IMR-90 (cell line): ENCODE measurements at regions not wholly inside any gene's neighbourhood (a gene's known extent, or its start where the extent isn't known, plus 50 kb on each side); places are given as distances from the start of the nearest gene placed in this dataset.

Source experiments
- ATAC-seq: fragments of 200-7000 bp; cut with Tn5 transposase; 2 replicates; pipeline ENCODE4 v1.9.1; 2020; ENCODE audit warnings: low read depth, mild to moderate bottlenecking, moderate library complexity
- BruUV-seq: library from RNA; stranded (reverse); fragments of 400-500 nt; replicated peaks from 2 replicates; lab custom pipeline; 2021; lab: Mats Ljungman, UMichigan
- CTCF ChIA-PET: fragments of 300-600 bp; formaldehyde crosslinking; extraction: SDS; loops from one replicate; lab custom pipeline; 2021; ENCODE audit warnings: antibody characterized with exemption; lab: Yijun Ruan, JAX
- POLR2A ChIA-PET: fragments of 300-600 bp; sonication (Branson Sonifier 250); formaldehyde crosslinking; loops from one replicate; lab custom pipeline; 2022; ENCODE audit warnings: antibody characterized with exemption; ENCODE audit not compliant: unreplicated experiment; lab: Charles Lee
- DNase-seq: peaks from one replicate; pipeline ENCODE4 v3.0.0; 2013
- H2AFZ ChIP-seq: replicated peaks from 2 replicates; pipeline ENCODE3; 2013; ENCODE audit warnings: low read length, mild to moderate bottlenecking; ENCODE audit not compliant: poor library complexity
- H2AK5ac ChIP-seq: 2 replicates; pipeline ENCODE4 v1.6.1; 2013; ENCODE audit warnings: low read depth, low read length, inconsistent platforms
- H2AK9ac ChIP-seq: replicated peaks from 2 replicates; pipeline ENCODE3; 2013; ENCODE audit warnings: mild to moderate bottlenecking, low read depth, low read length, moderate library complexity; ENCODE audit not compliant: poor library complexity
- H2BK120ac ChIP-seq: 2 replicates; pipeline ENCODE4 v1.6.1; 2013; ENCODE audit warnings: low read depth, low read length, inconsistent platforms
- H2BK15ac ChIP-seq: 3 replicates; pipeline ENCODE4 v1.6.1; 2013; ENCODE audit warnings: low read depth, low read length, inconsistent platforms
- H2BK20ac ChIP-seq: 2 replicates; pipeline ENCODE4 v1.6.1; 2013; ENCODE audit warnings: low read depth, mild to moderate bottlenecking, inconsistent platforms, low read length, moderate library complexity
- H2BK5ac ChIP-seq: 2 replicates; pipeline ENCODE4 v1.6.1; 2013; ENCODE audit warnings: mild to moderate bottlenecking, low read depth, low read length, inconsistent platforms; ENCODE audit not compliant: poor library complexity, severe bottlenecking
- H3K14ac ChIP-seq: replicated peaks from 2 replicates; pipeline ENCODE4 v1.6.1; 2013; ENCODE audit warnings: low read depth, low read length, inconsistent platforms
- H3K18ac ChIP-seq: 2 replicates; pipeline ENCODE4 v1.6.1; 2013; ENCODE audit warnings: low read depth, low read length, control low read depth
- H3K23ac ChIP-seq: 2 replicates; pipeline ENCODE4 v1.6.1; 2013; ENCODE audit warnings: low read depth, low read length, inconsistent platforms
- H3K27ac ChIP-seq: 2 replicates; pipeline ENCODE4 v1.5.1; 2013; ENCODE audit warnings: mild to moderate bottlenecking, control low read depth, low read length; ENCODE audit not compliant: insufficient read depth
- H3K27me3 ChIP-seq: 2 replicates; pipeline ENCODE4 v1.6.1; 2013; ENCODE audit warnings: low read length; ENCODE audit not compliant: control insufficient read depth, insufficient read depth
- H3K36me3 ChIP-seq: 2 replicates; pipeline ENCODE4 v1.6.1; 2013; ENCODE audit warnings: low read length, mixed read lengths; ENCODE audit not compliant: control insufficient read depth, insufficient read depth
- H3K4ac ChIP-seq: 2 replicates; pipeline ENCODE4 v1.6.1; 2013; ENCODE audit warnings: low read depth, low read length, inconsistent platforms
- H3K4me1 ChIP-seq: 2 replicates; pipeline ENCODE4 v1.6.1; 2013; ENCODE audit warnings: low read length, mixed read lengths; ENCODE audit not compliant: control insufficient read depth, insufficient read depth
- H3K4me2 ChIP-seq: 2 replicates; pipeline ENCODE4 v1.6.1; 2013; ENCODE audit warnings: low read depth, mild to moderate bottlenecking, control low read depth, low read length, moderate library complexity
- H3K4me3 ChIP-seq: 2 replicates; pipeline ENCODE4 v1.5.1; 2013; ENCODE audit warnings: low read depth, mild to moderate bottlenecking, control low read depth, low read length, moderate library complexity; ENCODE audit not compliant: insufficient read depth
- H3K56ac ChIP-seq: 2 replicates; pipeline ENCODE4 v1.6.1; 2013; ENCODE audit warnings: low read length, inconsistent platforms; ENCODE audit not compliant: insufficient read depth; ENCODE audit errors: extremely low read depth
- H3K79me1 ChIP-seq, 2 experiments: 2 replicates each; pipeline ENCODE4 v1.6.1; 2013; ENCODE audit warnings: low read length in 2 of 2, inconsistent platforms in 1 of 2, low read depth in 1 of 2
- H3K9ac ChIP-seq: 2 replicates; pipeline ENCODE4 v1.6.1; 2013; ENCODE audit warnings: low read depth, low read length, control low read depth
- H3K9me1 ChIP-seq: 2 replicates; pipeline ENCODE4 v1.6.1; 2013; ENCODE audit warnings: low read length, inconsistent platforms; ENCODE audit not compliant: insufficient read depth
- H3K9me3 ChIP-seq: 2 replicates; pipeline ENCODE4 v1.6.1; 2013; ENCODE audit warnings: low read length; ENCODE audit not compliant: control insufficient read depth, insufficient read depth
- H4K20me1 ChIP-seq: 2 replicates; pipeline ENCODE4 v1.6.1; 2013; ENCODE audit warnings: low read length, inconsistent platforms; ENCODE audit not compliant: insufficient read depth
- H4K5ac ChIP-seq: 2 replicates; pipeline ENCODE4 v1.6.1; 2013; ENCODE audit warnings: mild to moderate bottlenecking, low read depth, low read length, control low read depth
- H4K8ac ChIP-seq, 2 experiments: 2 replicates each; pipeline ENCODE4 v1.6.1; 2013; ENCODE audit warnings: low read depth in 2 of 2, low read length in 2 of 2, control low read depth in 1 of 2, inconsistent platforms in 1 of 2
- H4K91ac ChIP-seq: 2 replicates; pipeline ENCODE4 v1.6.1; 2013; ENCODE audit warnings: low read depth, low read length, inconsistent platforms; ENCODE audit not compliant: insufficient read depth
- BHLHE40 ChIP-seq: fragments of 150-350 bp; IDR thresholded peaks from 2 replicates; pipeline ENCODE4 v1.6.1; 2016; ENCODE audit warnings: mild to moderate bottlenecking, low read depth, low read length
- CHD1 ChIP-seq: IDR thresholded peaks from 2 replicates; pipeline ENCODE4 v1.6.1; 2012; ENCODE audit warnings: low read depth, low read length, improper control_type of control experiment
- FOS ChIP-seq: fragments of 150-350 bp; IDR thresholded peaks from 2 replicates; pipeline ENCODE4 v1.6.1; 2016; ENCODE audit warnings: low read depth, low read length
- MAFK ChIP-seq: IDR thresholded peaks from 2 replicates; pipeline ENCODE4 v1.6.1; 2012; ENCODE audit warnings: low read depth, low read length, improper control_type of control experiment
- RAD21 ChIP-seq: IDR thresholded peaks from 2 replicates; pipeline ENCODE4 v1.6.1; 2012; ENCODE audit warnings: low read length, improper control_type of control experiment
- RCOR1 ChIP-seq: IDR thresholded peaks from 2 replicates; pipeline ENCODE4 v1.6.1; 2012; ENCODE audit warnings: mild to moderate bottlenecking, low read length, improper control_type of control experiment; ENCODE audit not compliant: insufficient replicate concordance
- SMC3 ChIP-seq: fragments of 150-350 bp; IDR thresholded peaks from 2 replicates; pipeline ENCODE4 v1.6.1; 2016; ENCODE audit warnings: low read depth, mild to moderate bottlenecking, antibody characterized with exemption, low read length, moderate library complexity
- WGBS, 2 experiments: methylation state at CpG; one replicate each; pipeline versions ENCODE4 v1.1.5 to v1.1.7; 2013; ENCODE audit warnings: missing lambda C conversion rate in 2 of 2; ENCODE audit not compliant: insufficient read length in 1 of 2; ENCODE audit errors: extremely low coverage in 2 of 2; 5-methylcytosine and 5-hydroxymethylcytosine counted together
- dilution Hi-C: fragments of 300-500 bp; cut with HindIII; formaldehyde crosslinking; loops from one replicate; pipeline ENCODE4 v1.14.3; 2018; ENCODE audit warnings: low sequenced_read_pairs; ENCODE audit not compliant: unreplicated experiment
- in situ Hi-C: fragments of 300-500 bp; cut with MboI; formaldehyde crosslinking; loops from 3 replicates; pipeline ENCODE4 v1.14.3; 2019; ENCODE audit warnings: low sequenced_read_pairs, inconsistent platforms, mixed read lengths
- intact Hi-C: fragments of 100-400 bp; cut with micrococcal nuclease; formaldehyde crosslinking; loops from 2 replicates; pipeline ENCODE4 v1.10.0; 2022

DNA sequence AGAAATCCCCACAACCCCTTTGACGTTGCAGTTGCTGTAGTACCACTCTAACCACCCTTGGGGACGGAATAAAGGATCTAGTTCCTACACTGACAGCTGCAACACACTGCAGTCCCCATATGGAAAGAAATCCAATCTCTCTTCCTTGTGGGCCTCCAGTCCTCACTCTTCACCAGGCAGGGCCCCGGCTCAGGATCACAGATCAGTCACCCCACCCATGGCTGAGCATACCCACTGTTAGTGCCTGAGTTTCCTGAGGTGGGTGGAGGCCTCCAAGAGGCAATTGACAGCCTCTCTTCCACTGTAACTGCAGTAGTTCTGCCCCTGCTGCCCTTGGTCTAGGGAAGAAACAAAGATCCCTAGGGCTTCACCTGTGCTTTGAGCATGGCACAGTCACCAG, 670.0 kb upstream of the CDH2 start:
- no peak overlapping the region for H4K8ac ChIP-seq
- no peaks in the 10 kb centered on the region for H3K27me3 ChIP-seq
- no peaks in the 10 kb centered on the region for H4K20me1 ChIP-seq
- dilution Hi-C loops: no loop called here
- no peak overlapping the region for H3K27ac ChIP-seq
- H3K4me3 ChIP-seq: no peak overlapping the region
- H3K4me2 ChIP-seq: no peak overlapping the region
- H3K4me1 ChIP-seq: no peaks in the 10 kb centered on the region
- no peaks in the 10 kb centered on the region for H3K9me3 ChIP-seq
- ChIA-PET CTCF (interaction anchor here (1.1 kb wide), 1 partner anchor 9 kb away, joined by 3 read pairs; no protein-coding TSS in a partner anchor), POLR2A (no interaction called here)
- in situ Hi-C loops: no loop called here
- TF ChIP-seq CHD1 (no peak), FOS (no peak), RCOR1 (no peak), BHLHE40 (no peak), SMC3 (no peak), RAD21 (no peak), MAFK (no peak)
- no peak overlapping the region for H2BK20ac ChIP-seq
- no peak overlapping the region for H3K4ac ChIP-seq
- H2AFZ ChIP-seq: no peak overlapping the region
- H2BK5ac ChIP-seq: no peak overlapping the region
- no peaks in the 10 kb centered on the region for H3K79me1 ChIP-seq
- no peak for DNase-seq
- no peak overlapping the region for H2AK5ac ChIP-seq
- H3K23ac ChIP-seq: no peak overlapping the region
- H3K18ac ChIP-seq: no peak overlapping the region
- BruUV-seq: no TSS peak
- no peak for ATAC-seq
- H2AK9ac ChIP-seq: no peak overlapping the region
- no peaks in the 10 kb centered on the region for H3K9me1 ChIP-seq
- H2BK15ac ChIP-seq: no peak overlapping the region
- no peak overlapping the region for H4K91ac ChIP-seq
- H3K9ac ChIP-seq: no peak overlapping the region
- no peak overlapping the region for H4K5ac ChIP-seq
- intact Hi-C loops: no loop called here
- no peak overlapping the region for H2BK120ac ChIP-seq
- no peaks in the 10 kb centered on the region for H3K36me3 ChIP-seq
- H3K14ac ChIP-seq: 0 out of 2 replicates have a peak overlapping the region, but pooled peaks have one; percentile 48
- WGBS, 2 experiments: no CpG with 5 or more reads among the region's 3 CpGs
- H3K56ac ChIP-seq: no peak overlapping the region
